PC-9 (cell line): ENCODE measurements at regions not wholly inside any gene's neighbourhood (a gene's known extent, or its start where the extent isn't known, plus 50 kb on each side); places are given as distances from the start of the nearest gene placed in this dataset.

Experiments used
- BruUV-seq: library from RNA; stranded (reverse); fragments of 400-500 nt; replicated peaks from 2 replicates; lab custom pipeline; 2021; lab: Mats Ljungman, UMichigan
- CTCF ChIA-PET: fragments of 300-600 bp; sonication (Branson Sonifier 250); formaldehyde crosslinking; loops from one replicate; lab custom pipeline; 2022; ENCODE audit warnings: antibody characterized with exemption; lab: Charles Lee
- POLR2A ChIA-PET: fragments of 300-600 bp; sonication (Branson Sonifier 250); formaldehyde crosslinking; loops from one replicate; lab custom pipeline; 2022; ENCODE audit warnings: antibody characterized with exemption; ENCODE audit not compliant: unreplicated experiment; lab: Charles Lee
- DNase-seq, 2 experiments: peaks; one replicate each; pipeline versions ENCODE4 v3.0.0 to v3.0.0-alpha.2; 2015 to 2022; ENCODE audit warnings: mixed read lengths in 1 of 2
- H2AFZ ChIP-seq: fragments of 200-600 bp; sonication (generic); 2 replicates; pipeline ENCODE4 v1.8.1; 2017; ENCODE audit warnings: antibody characterized with exemption
- H3F3A ChIP-seq: fragments of 200-600 bp; sonication (generic); 2 replicates; pipeline ENCODE4 v1.8.1; 2017; ENCODE audit warnings: antibody characterized with exemption, mild to moderate bottlenecking, low read depth; ENCODE audit not compliant: insufficient read depth
- H3K27ac ChIP-seq: fragments of 200-600 bp; sonication (generic); 2 replicates; pipeline ENCODE4 v1.6.1; 2016; ENCODE audit warnings: mixed run types
- H3K27me3 ChIP-seq: fragments of 200-600 bp; sonication (generic); 2 replicates; pipeline ENCODE4 v1.6.1; 2016; ENCODE audit warnings: low read depth, mixed run types; ENCODE audit not compliant: insufficient read depth
- H3K36me3 ChIP-seq: fragments of 200-600 bp; sonication (generic); 2 replicates; pipeline ENCODE4 v1.6.1; 2016; ENCODE audit warnings: low read depth, mixed run types
- H3K4me1 ChIP-seq: fragments of 200-600 bp; sonication (generic); replicated peaks from 2 replicates; pipeline ENCODE4 v1.6.1; 2016; ENCODE audit warnings: mixed run types; ENCODE audit not compliant: insufficient read depth
- H3K4me2 ChIP-seq: fragments of 200-600 bp; sonication (generic); 2 replicates; pipeline ENCODE4 v1.6.1; 2017; ENCODE audit warnings: mixed run types
- H3K4me3 ChIP-seq: fragments of 200-600 bp; sonication (generic); 2 replicates; pipeline ENCODE4 v1.6.1; 2016; ENCODE audit warnings: mixed run types
- H3K79me2 ChIP-seq: fragments of 200-600 bp; sonication (generic); 2 replicates; pipeline ENCODE4 v1.6.1; 2017; ENCODE audit warnings: low read depth, mixed run types
- H3K9me2 ChIP-seq: fragments of 200-600 bp; sonication (generic); 2 replicates; pipeline ENCODE4 v1.8.1; 2017; ENCODE audit warnings: mild to moderate bottlenecking; ENCODE audit not compliant: insufficient read depth
- H3K9me3 ChIP-seq: fragments of 200-600 bp; sonication (generic); 2 replicates; pipeline ENCODE4 v1.8.1; 2016; ENCODE audit warnings: low read depth; ENCODE audit not compliant: insufficient read depth
- H4K20me1 ChIP-seq: fragments of 200-600 bp; sonication (generic); 2 replicates; pipeline ENCODE4 v1.8.1; 2017; ENCODE audit not compliant: insufficient read depth
- EZH2 ChIP-seq: fragments of 200-600 bp; sonication (generic); IDR thresholded peaks from 2 replicates; pipeline ENCODE4 v1.8.0; 2017; ENCODE audit warnings: antibody characterized with exemption, low read depth
- intact Hi-C: fragments of 100-400 bp; cut with micrococcal nuclease; formaldehyde crosslinking; loops from one replicate; pipeline ENCODE4 v1.10.0; 2022; ENCODE audit not compliant: unreplicated experiment
- TF ChIP-seq, protein P1 (sequence below): fragments of 200-600 bp; sonication (generic); conservative IDR thresholded peaks from 2 replicates; pipeline ENCODE4 v1.6.1; 2017; ENCODE audit warnings: mixed run types, antibody characterized with exemption, mild to moderate bottlenecking, moderate library complexity

GRCh38 chr18:79606621-79607331 lies 72.8 kb upstream of the CTDP1 start:
- BruUV-seq = no TSS peak

DNA sequence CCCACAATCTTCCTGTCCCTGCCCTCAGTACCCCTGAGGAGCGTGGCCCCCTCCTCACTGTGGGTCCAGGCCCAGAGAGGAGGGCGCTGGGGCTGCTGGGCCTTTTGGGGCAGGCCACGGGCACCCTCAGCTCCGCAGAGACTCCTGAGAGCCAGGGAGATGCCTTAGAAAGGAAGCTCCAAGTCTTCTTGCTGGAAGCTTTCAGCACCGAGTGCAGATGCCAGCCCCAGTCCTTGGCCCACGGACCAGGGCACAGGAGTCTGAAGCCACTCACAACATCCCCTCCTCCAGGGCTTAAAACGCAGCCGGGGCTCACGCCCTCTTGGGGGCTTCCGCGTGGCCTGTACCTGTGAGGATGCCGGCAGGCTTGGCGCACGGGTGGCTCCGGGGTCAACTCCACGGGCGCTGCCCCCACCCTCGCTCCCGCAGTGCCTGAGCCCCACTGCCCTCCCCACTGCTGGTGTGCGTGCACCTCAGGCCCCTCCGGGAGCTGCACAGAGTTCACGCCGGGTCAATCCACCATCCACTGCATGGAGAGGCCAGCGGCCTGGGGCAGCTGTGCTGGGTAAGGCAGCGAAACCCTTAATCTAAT lies 72.1 kb upstream of the CTDP1 start:
- intact Hi-C loops = no loop called here

More at GRCh38 chr18:79606621-79607331, 72.8 kb upstream of the CTDP1 start:
- Histone ChIP-seq H3K9me2 (no peaks in the 10 kb centered on the region), H2AFZ (no peak overlapping the region), H3K27me3 (peaks cover 71% of the 10 kb centered on the region), H4K20me1 (no peaks in the 10 kb centered on the region), H3K79me2 (no peaks in the 10 kb centered on the region), H3F3A (no peaks in the 10 kb centered on the region), H3K27ac (no peak overlapping the region), H3K4me3 (no peak overlapping the region), H3K4me1 (no peaks in the 10 kb centered on the region), H3K9me3 (no peaks in the 10 kb centered on the region), H3K36me3 (no peaks in the 10 kb centered on the region), H3K4me2 (no peak overlapping the region)
- no peak for DNase-seq
- ChIA-PET CTCF (no interaction called here), POLR2A (no interaction called here)
- intact Hi-C loops = no loop called here
- TF ChIP-seq EZH2 = no peak
- TF ChIP-seq, protein P1, sequence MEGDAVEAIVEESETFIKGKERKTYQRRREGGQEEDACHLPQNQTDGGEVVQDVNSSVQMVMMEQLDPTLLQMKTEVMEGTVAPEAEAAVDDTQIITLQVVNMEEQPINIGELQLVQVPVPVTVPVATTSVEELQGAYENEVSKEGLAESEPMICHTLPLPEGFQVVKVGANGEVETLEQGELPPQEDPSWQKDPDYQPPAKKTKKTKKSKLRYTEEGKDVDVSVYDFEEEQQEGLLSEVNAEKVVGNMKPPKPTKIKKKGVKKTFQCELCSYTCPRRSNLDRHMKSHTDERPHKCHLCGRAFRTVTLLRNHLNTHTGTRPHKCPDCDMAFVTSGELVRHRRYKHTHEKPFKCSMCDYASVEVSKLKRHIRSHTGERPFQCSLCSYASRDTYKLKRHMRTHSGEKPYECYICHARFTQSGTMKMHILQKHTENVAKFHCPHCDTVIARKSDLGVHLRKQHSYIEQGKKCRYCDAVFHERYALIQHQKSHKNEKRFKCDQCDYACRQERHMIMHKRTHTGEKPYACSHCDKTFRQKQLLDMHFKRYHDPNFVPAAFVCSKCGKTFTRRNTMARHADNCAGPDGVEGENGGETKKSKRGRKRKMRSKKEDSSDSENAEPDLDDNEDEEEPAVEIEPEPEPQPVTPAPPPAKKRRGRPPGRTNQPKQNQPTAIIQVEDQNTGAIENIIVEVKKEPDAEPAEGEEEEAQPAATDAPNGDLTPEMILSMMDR = no peak

DNA sequence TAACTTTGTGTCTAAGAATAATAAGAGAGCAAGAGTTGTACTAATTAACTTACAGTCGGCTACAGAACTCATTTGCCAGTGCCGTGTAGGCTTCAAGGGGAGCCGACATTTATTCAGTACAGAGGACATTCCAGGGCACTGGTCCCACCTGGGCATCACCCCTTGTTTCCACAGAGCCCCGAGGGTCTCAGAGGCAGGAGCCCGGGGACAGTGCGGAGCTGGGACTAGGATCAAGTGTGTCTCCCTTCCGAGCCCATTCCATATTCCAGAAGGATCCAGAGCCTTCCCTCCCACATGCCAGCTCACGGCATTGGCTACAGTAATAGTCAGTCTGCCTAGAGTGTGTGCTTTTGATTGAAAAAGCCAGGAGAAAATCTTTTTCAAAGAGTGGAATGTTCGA lies 71.5 kb upstream of the CTDP1 start:
- no peak overlapping the region for H3K4me2 ChIP-seq
- TF ChIP-seq EZH2 = no peak
- TF ChIP-seq, protein P1 = no peak
- no peaks in the 10 kb centered on the region for H3F3A ChIP-seq
- BruUV-seq = no TSS peak
- intact Hi-C loops = no loop called here
- H3K79me2 ChIP-seq = no peaks in the 10 kb centered on the region
- H3K9me2 ChIP-seq = no peaks in the 10 kb centered on the region
- no peak for DNase-seq
- no peak overlapping the region for H3K27ac ChIP-seq
- H3K27me3 ChIP-seq = peaks cover 70% of the 10 kb centered on the region
- H2AFZ ChIP-seq = no peak overlapping the region
- H3K4me1 ChIP-seq = no peaks in the 10 kb centered on the region
- no peaks in the 10 kb centered on the region for H3K9me3 ChIP-seq
- CTCF ChIA-PET = no interaction called here
- no peak overlapping the region for H3K4me3 ChIP-seq
- H4K20me1 ChIP-seq = no peaks in the 10 kb centered on the region
- H3K36me3 ChIP-seq = no peaks in the 10 kb centered on the region
- POLR2A ChIA-PET = no interaction called here

More for the DNA sequence above, 72.1 kb upstream of the CTDP1 start:
- Histone ChIP-seq H3K4me2 (no peak overlapping the region), H3K79me2 (no peaks in the 10 kb centered on the region), H3K9me2 (no peaks in the 10 kb centered on the region), H4K20me1 (no peaks in the 10 kb centered on the region), H3F3A (no peaks in the 10 kb centered on the region), H3K9me3 (no peaks in the 10 kb centered on the region), H3K36me3 (no peaks in the 10 kb centered on the region), H2AFZ (no peak overlapping the region), H3K4me3 (no peak overlapping the region), H3K27me3 (peaks cover 71% of the 10 kb centered on the region), H3K27ac (no peak overlapping the region), H3K4me1 (no peaks in the 10 kb centered on the region)
- TF ChIP-seq, protein P1 = no peak
- no peak for TF ChIP-seq EZH2
- CTCF ChIA-PET = no interaction called here
- POLR2A ChIA-PET = no interaction called here
- DNase-seq = no peak
- no TSS peak for BruUV-seq
